Activated T-helper 2 cell treated with anti-CD3 and anti-CD28 coated beads, Interferon-gamma antibody, Interleukin-2, Interleukin-4, amounts not matched to agents 10 μg/mL and 5 μg/mL and 100 μg/mL, durations not matched to agents 14 hours and 24 hours and 36 hours (primary cell): ENCODE measurements at regions not wholly inside any gene's neighbourhood (a gene's known extent, or its start where the extent isn't known, plus 50 kb on each side); places are given as distances from the start of the nearest gene placed in this dataset.

Experiments used
- DNase-seq: peaks from one replicate; pipeline ENCODE4 v3.0.0; 2021; ENCODE audit warnings: low spot score
- H3K27ac Mint-ChIP-seq: one replicate; pipeline ENCODE4 v1.8.0; 2021; ENCODE audit warnings: mixed read lengths
- H3K27me3 Mint-ChIP-seq: one replicate; pipeline ENCODE4 v1.8.0; 2021; ENCODE audit warnings: low read depth, mixed read lengths
- H3K36me3 Mint-ChIP-seq: one replicate; pipeline ENCODE4 v1.8.0; 2021; ENCODE audit warnings: low read depth, mixed read lengths
- H3K4me1 Mint-ChIP-seq: one replicate; pipeline ENCODE4 v1.8.0; 2021; ENCODE audit warnings: low read depth, mixed read lengths
- H3K4me3 Mint-ChIP-seq: one replicate; pipeline ENCODE4 v1.8.0; 2021; ENCODE audit warnings: low read depth, mild to moderate bottlenecking, moderate library complexity, mixed read lengths
- H3K9me3 Mint-ChIP-seq: one replicate; pipeline ENCODE4 v1.8.0; 2021; ENCODE audit warnings: mixed read lengths
- intact Hi-C: fragments of 100-400 bp; cut with micrococcal nuclease; formaldehyde crosslinking; loops from one replicate; pipeline ENCODE4 v1.15.1; 2023

DNA sequence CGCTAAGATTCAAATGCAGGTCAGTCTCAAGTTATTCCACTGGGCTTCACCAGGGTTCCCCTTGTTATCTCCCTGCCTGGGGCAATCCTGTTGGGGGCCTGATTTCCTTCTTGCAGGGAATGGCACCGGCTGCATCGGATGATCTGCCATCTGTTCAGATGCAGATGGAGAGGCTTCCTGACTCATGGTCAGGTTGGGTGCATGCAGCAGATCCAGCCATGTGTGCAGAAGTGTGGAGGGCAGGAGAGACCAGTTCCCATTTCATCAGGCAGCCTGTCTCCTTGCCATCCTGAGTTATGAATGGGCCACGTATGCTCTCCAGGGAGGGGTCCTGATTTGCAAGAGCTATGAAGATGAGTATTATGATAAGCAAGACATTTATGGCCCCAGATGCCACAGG is 161.2 kb upstream of the PLET1 start:
- H3K27ac Mint-ChIP-seq, result no peak overlapping the region
- peaks cover 2% of the 10 kb centered on the region for H3K4me1 Mint-ChIP-seq
- H3K27me3 Mint-ChIP-seq, result peaks cover 12% of the 10 kb centered on the region
- no peak overlapping the region for H3K4me3 Mint-ChIP-seq
- DNase-seq, result no peak
- H3K9me3 Mint-ChIP-seq, result no peaks in the 10 kb centered on the region
- intact Hi-C loops, result no loop called here
- no peaks in the 10 kb centered on the region for H3K36me3 Mint-ChIP-seq

DNA sequence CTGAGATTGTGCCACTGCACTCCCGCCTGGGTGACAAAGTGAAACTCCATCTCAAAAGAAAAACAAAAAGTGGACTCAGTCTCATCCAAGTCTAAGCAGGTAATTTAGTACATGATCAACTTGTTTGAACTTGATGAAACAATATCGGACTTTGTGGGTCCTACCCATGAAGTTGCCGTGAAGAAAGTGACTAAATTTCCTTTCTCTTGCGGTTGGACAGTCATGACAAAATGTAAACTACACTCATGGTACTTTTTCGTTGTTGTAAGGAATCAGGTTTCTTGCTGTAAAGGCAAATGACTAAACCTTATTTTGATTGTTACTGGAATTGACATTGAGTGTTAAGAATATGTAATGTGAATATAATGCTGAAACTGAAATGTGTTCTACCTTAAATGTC is 164.5 kb upstream of the PLET1 start:
- no peak overlapping the region for H3K4me3 Mint-ChIP-seq
- no peaks in the 10 kb centered on the region for H3K36me3 Mint-ChIP-seq

DNA sequence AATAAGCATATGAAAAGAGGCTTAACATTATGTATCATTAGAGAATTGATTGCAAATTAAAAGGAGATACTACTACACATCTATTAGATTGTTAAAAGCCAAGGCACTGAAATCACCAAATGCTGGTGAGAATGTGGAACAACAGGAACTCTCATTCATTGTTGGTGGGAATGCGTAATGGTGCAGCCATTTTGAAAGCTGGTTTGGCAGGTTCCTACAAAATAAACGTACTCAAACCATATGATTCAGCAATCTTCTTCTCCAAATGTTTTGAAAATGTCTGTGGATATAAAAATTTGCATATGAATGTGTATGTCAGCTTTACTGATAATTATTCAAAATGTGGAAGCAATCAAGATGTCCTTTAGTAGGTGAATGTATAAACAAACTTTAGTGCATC is 176.4 kb upstream of the PLET1 start:
- no peaks in the 10 kb centered on the region for H3K36me3 Mint-ChIP-seq
- H3K4me3 Mint-ChIP-seq, result no peak overlapping the region
- H3K27ac Mint-ChIP-seq, result no peak overlapping the region
- H3K9me3 Mint-ChIP-seq, result peaks cover 8% of the 10 kb centered on the region
- no peak for DNase-seq
- intact Hi-C loops, result no loop called here
- H3K4me1 Mint-ChIP-seq, result no peaks in the 10 kb centered on the region
- H3K27me3 Mint-ChIP-seq, result peaks cover 9% of the 10 kb centered on the region

More for the DNA sequence above, 164.5 kb upstream of the PLET1 start:
- Mint-ChIP-seq H3K27me3 (peaks cover 3% of the 10 kb centered on the region), H3K27ac (no peak overlapping the region), H3K9me3 (no peaks in the 10 kb centered on the region), H3K4me1 (no peaks in the 10 kb centered on the region)
- intact Hi-C loops, result no loop called here
- DNase-seq, result no peak

DNA sequence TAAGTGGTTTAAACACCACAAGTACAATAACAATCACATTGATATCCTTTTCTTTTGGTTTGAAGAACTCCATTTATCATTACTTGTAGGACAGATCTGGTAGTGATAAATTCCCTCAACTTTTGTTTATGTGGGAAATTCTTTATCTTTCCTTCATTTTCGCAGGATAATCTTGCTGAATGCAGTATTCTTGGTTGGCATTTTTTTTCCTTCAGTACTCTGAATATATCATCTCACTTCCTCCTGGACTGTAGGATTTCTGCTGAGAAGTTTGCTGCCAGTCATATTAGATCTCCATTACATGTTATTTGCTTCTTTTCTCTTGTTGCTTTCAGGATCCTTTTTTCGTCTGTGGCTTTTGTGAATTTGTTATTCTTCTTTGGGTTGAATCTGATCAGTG is 179.0 kb upstream of the PLET1 start:
- H3K27ac Mint-ChIP-seq, result no peak overlapping the region
- peaks cover 12% of the 10 kb centered on the region for H3K9me3 Mint-ChIP-seq
- H3K4me3 Mint-ChIP-seq, result no peak overlapping the region
- H3K36me3 Mint-ChIP-seq, result no peaks in the 10 kb centered on the region
- no peak for DNase-seq
- peaks cover 6% of the 10 kb centered on the region for H3K27me3 Mint-ChIP-seq
- intact Hi-C loops, result no loop called here
- no peaks in the 10 kb centered on the region for H3K4me1 Mint-ChIP-seq

DNA sequence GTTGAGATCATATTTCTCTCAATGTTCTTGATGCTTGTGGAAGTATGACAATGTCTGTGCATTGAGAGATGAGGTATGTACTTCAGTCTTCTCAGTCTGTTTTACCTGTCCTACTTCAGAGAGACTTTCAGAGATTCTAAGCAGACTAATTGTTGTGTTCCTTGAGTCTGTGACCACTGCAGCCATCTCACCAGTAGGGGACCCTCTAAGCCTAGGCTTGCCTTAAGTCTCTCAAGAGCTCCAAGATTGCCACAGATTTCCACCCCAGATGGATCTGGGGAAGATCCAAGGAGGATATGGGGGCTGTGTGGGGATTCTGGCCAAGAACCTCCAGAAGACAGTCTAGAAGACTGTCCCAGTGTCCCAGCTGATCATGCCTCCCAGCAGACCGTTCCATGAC is 179.9 kb upstream of the PLET1 start:
- no peaks in the 10 kb centered on the region for H3K36me3 Mint-ChIP-seq
- intact Hi-C loops, result no loop called here
- no peak for DNase-seq
- peaks cover 19% of the 10 kb centered on the region for H3K9me3 Mint-ChIP-seq
- H3K4me1 Mint-ChIP-seq, result no peaks in the 10 kb centered on the region
- H3K27ac Mint-ChIP-seq, result no peak overlapping the region
- H3K4me3 Mint-ChIP-seq, result no peak overlapping the region
- peaks cover 6% of the 10 kb centered on the region for H3K27me3 Mint-ChIP-seq

DNA sequence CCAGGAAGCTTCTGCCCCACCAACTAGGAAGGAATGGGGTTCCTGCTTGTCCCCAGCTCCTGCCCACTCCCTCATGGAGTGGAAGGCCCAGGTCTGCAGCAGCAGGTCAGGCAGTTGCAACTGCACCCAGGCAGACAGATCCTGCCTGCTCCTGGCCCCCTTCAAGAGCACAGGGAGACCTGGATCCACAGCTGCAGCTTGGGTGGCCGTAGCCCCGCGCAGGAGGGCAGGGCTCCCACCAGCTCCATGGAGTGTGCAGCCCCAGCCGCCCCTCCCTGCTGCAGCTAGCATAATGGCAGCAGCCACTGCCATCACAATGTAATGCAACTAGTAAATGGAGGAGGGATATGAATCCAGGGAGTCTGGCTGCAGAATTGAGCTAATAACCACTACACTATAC is 187.5 kb upstream of the PLET1 start:
- DNase-seq, result no peak
- H3K27me3 Mint-ChIP-seq, result peaks cover 3% of the 10 kb centered on the region
- peaks cover 10% of the 10 kb centered on the region for H3K9me3 Mint-ChIP-seq
- no peaks in the 10 kb centered on the region for H3K36me3 Mint-ChIP-seq
- H3K27ac Mint-ChIP-seq, result no peak overlapping the region
- no peak overlapping the region for H3K4me3 Mint-ChIP-seq
- no peaks in the 10 kb centered on the region for H3K4me1 Mint-ChIP-seq
- intact Hi-C loops, result no loop called here

DNA sequence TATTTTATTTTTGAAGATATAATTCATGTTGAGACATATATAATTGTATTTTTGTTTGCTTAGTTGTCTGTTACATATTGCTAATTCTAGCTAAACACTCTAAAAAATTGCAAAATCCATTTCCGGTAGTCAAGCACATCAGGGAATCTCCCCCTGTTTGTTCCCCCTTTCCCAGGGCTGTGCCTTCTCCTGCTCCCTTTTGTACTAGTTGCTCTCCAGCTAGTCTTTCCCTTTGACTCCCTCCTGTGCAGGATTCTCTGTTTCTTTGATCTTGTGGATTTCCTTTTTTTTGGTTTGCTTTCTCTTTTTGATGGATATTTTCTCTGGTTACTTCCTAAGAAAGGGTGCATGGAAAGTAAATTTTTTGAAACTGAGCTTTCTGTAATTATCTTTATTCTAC is 188.1 kb upstream of the PLET1 start:
- H3K4me3 Mint-ChIP-seq, result no peak overlapping the region
- peaks cover 10% of the 10 kb centered on the region for H3K9me3 Mint-ChIP-seq
- no peak overlapping the region for H3K27ac Mint-ChIP-seq
- peaks cover 3% of the 10 kb centered on the region for H3K27me3 Mint-ChIP-seq
- no peaks in the 10 kb centered on the region for H3K36me3 Mint-ChIP-seq
- no peaks in the 10 kb centered on the region for H3K4me1 Mint-ChIP-seq
- no peak for DNase-seq
- intact Hi-C loops, result no loop called here

DNA sequence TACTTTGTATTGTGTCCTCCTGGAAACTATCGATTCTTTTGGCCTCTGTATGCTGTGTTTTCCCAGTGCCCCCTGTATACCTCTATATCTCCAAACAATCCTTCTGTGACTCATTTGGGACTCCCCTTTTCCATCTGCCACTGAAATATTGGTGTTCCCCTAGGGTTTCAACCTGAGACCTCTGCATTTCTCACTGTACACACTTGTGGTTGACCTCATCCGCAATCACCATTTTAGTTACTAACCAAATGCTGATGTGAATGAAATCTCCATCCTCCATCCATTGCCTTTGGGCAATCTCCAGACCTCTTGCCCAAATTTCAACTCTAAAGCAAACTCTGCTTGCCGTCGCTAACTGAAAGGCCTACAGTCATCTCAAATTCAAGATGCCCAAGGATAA is 190.6 kb upstream of the PLET1 start:
- intact Hi-C loops, result no loop called here
- H3K27ac Mint-ChIP-seq, result no peak overlapping the region
- no peaks in the 10 kb centered on the region for H3K36me3 Mint-ChIP-seq
- DNase-seq, result no peak
- peaks cover 3% of the 10 kb centered on the region for H3K27me3 Mint-ChIP-seq
- H3K4me3 Mint-ChIP-seq, result no peak overlapping the region
- H3K4me1 Mint-ChIP-seq, result peaks cover 5% of the 10 kb centered on the region
- H3K9me3 Mint-ChIP-seq, result no peaks in the 10 kb centered on the region

DNA sequence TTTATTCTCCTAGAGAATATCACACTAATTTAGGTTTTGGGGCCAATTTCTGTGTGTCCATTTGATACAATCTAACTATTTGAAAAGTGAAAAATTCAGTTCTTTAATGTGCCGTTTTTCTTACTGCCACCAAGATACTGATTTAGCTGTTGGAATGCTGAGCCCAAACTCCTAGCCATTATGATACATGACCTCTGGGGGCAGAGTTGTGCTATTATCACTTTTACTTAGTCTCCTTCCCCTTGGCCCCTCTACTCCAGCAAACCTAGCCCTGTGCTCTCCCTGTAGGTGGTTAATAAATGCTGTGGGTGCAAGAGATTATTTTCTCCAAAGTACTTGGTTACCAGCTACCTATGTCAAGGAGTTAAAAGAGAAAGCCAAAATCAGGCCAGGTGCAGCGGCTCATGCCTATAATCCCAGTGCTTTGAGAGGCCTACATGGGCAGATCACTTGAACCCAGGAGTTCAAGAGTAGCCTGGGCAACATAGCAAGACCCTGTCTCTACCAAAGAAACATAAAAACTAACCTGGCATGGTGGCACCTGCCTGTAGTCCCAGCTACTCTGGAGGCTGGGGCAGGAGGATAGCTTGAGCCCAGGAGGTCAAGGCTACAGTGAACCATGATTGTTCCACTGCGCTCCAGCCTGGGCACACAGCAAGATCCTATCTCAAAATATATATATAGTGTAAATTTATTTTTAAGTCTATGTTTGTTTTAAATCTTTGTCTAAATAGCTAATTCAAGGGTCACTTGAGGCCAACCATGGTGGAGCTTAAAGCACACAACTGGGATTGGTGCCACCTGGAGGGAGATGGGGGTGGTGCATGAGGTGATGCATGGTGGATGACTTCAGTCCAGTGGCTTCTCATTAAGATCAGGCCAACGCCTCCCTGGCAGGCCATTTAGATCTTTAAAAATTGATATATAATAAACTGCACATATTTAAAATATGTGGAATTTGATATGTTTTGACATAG is 193.2 kb upstream of the PLET1 start:
- Mint-ChIP-seq H3K4me3 (no peak overlapping the region), H3K27ac (no peak overlapping the region)

DNA sequence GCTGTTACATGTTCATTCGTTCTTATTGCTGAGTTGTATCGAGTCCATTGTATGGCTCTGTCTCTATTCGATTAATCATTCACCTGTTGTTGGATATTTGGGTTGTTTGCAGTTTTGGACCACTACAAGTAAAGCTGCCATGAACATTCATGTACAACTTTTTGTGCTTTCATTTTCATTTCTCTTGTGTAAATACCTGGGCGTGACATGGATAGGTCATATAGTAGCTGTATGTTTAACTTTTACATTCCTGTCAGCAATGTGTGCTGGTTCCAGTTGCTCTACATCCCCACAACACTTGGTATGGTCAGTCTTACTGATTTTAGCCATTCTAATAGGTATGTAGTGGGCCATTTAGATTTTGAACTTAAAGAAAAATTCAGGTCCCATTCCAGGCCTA is 194.2 kb upstream of the PLET1 start:
- no peaks in the 10 kb centered on the region for H3K36me3 Mint-ChIP-seq
- no peaks in the 10 kb centered on the region for H3K9me3 Mint-ChIP-seq
- H3K4me1 Mint-ChIP-seq, result peaks cover 5% of the 10 kb centered on the region
- intact Hi-C loops, result no loop called here
- no peaks in the 10 kb centered on the region for H3K27me3 Mint-ChIP-seq
- H3K4me3 Mint-ChIP-seq, result no peak overlapping the region
- no peak overlapping the region for H3K27ac Mint-ChIP-seq
- DNase-seq, result no peak

More for the DNA sequence above, 193.2 kb upstream of the PLET1 start:
- Mint-ChIP-seq H3K36me3 (no peaks in the 10 kb centered on the region), H3K9me3 (no peaks in the 10 kb centered on the region), H3K27me3 (peaks cover 2% of the 10 kb centered on the region), H3K4me1 (peaks cover 5% of the 10 kb centered on the region)
- no peak for DNase-seq
- intact Hi-C loops, result no loop called here

DNA sequence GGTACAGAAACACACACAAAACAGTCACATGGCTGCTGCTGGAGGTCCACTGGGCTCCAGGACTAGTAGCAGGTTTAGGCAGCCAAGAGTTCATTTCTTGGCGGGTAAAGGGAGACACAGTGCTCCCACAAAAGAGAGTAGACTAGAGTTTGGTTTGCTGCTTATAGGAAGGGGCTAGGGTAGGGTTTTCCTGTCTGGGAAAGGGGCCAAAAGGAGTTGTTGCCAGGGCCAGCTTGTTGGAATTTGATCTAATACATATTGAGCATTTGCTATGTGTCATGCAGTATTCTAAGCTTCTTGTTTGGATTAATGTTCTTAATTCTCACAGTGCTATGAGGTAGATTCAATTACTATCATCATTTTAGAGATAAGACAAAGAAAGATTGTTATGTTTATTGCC is 195.1 kb upstream of the PLET1 start:
- Mint-ChIP-seq H3K9me3 (no peaks in the 10 kb centered on the region), H3K4me3 (no peak overlapping the region), H3K4me1 (peaks cover 5% of the 10 kb centered on the region), H3K27me3 (no peaks in the 10 kb centered on the region), H3K36me3 (no peaks in the 10 kb centered on the region), H3K27ac (no peak overlapping the region)
- intact Hi-C loops, result no loop called here
- no peak for DNase-seq

DNA sequence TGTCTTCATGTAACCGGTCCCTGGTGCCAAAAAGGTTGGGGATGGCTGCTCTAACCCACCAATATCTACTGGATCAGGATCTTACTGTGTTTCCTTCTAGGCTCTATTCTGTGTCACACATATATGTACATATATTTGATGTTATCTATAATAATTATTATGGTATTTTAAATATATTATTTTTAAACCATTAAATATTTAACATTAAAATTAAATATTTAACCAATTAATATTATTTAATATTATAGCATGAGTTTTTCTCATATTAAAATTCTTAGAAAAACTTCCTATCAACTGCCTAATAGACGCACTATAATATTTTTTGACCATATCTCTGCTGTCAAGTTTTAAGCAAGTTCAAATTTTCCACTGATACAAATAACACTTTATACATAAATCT is 196.9 kb upstream of the PLET1 start:
- Mint-ChIP-seq H3K4me3 (no peak overlapping the region), H3K27me3 (no peaks in the 10 kb centered on the region), H3K27ac (no peak overlapping the region), H3K36me3 (no peaks in the 10 kb centered on the region), H3K9me3 (no peaks in the 10 kb centered on the region), H3K4me1 (peaks cover 5% of the 10 kb centered on the region)
- intact Hi-C loops, result no loop called here
- DNase-seq, result no peak

DNA sequence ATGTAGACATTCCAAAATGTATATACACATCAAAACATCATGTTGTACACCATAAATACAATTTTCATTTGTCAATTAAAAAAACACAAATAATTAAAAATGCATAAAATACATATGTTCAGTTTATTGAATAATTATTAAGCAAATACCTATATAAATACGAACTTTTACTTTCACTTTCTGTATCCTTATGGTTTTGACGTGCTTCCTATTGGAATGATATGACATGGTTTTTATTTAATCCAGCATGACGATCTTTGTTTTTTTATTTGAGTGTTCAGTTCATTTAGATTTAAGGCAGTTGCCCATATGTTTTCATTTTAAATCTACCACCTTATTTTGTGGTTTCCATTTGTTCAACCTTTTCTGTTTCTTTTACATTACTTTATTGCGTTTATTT is 198.3 kb upstream of the PLET1 start:
- peaks cover 5% of the 10 kb centered on the region for H3K4me1 Mint-ChIP-seq
- intact Hi-C loops, result no loop called here
- no peak overlapping the region for H3K4me3 Mint-ChIP-seq
- H3K9me3 Mint-ChIP-seq, result no peaks in the 10 kb centered on the region
- H3K27me3 Mint-ChIP-seq, result no peaks in the 10 kb centered on the region
- no peaks in the 10 kb centered on the region for H3K36me3 Mint-ChIP-seq
- no peak overlapping the region for H3K27ac Mint-ChIP-seq
- DNase-seq, result no peak
